Kidney (tissue), 13 donors: ENCODE measurements at regions not wholly inside any gene's neighbourhood (a gene's known extent, or its start where the extent isn't known, plus 50 kb on each side); places are given as distances from the start of the nearest gene placed in this dataset.

ENCODE experiments used
- DNase-seq, 5 donors: peaks; one replicate each; pipeline ENCODE4 v3.0.0-alpha.2; 2013 to 2020
- FAIRE-seq: peaks from 2 replicates; lab custom pipeline; 2012; peaks lifted over from hg19 to GRCh38; lab: Jason Lieb, UNC
- H3K27ac ChIP-seq, 2 donors: one replicate each; pipeline ENCODE4 v1.7.0; 2013; ENCODE audit warnings: low read depth in 2 of 2, low read length in 2 of 2, inconsistent platforms in 1 of 2
- H3K27me3 ChIP-seq: one replicate; pipeline ENCODE4 v1.7.1; 2013; ENCODE audit warnings: low read length, inconsistent platforms; ENCODE audit not compliant: control insufficient read depth, insufficient read depth
- H3K36me3 ChIP-seq, 3 donors: one replicate each; pipeline versions ENCODE4 v1.7.0 to v1.7.1; 2013; ENCODE audit warnings: low read length in 3 of 3, control low read depth in 1 of 3, inconsistent platforms in 1 of 3; ENCODE audit not compliant: insufficient read depth in 3 of 3, control insufficient read depth in 2 of 3
- H3K4me1 ChIP-seq, 3 donors: one replicate each; pipeline versions ENCODE4 v1.7.0 to v1.7.1; 2013; ENCODE audit warnings: low read length in 3 of 3, inconsistent platforms in 1 of 3, low read depth in 1 of 3; ENCODE audit not compliant: control insufficient read depth in 2 of 3, insufficient read depth in 2 of 3
- H3K4me3 ChIP-seq, 3 donors: one replicate each; pipeline versions ENCODE4 v1.7.0 to v1.8.1; 2013; ENCODE audit warnings: low read length in 3 of 3, control low read depth in 1 of 3, inconsistent platforms in 1 of 3
- H3K9ac ChIP-seq, 3 donors: one replicate each; pipeline versions ENCODE4 v1.7.0 to v1.7.1; 2013; ENCODE audit warnings: low read length in 3 of 3, control low read depth in 1 of 3, inconsistent platforms in 1 of 3
- H3K9me3 ChIP-seq, 3 donors: one replicate each; pipeline versions ENCODE4 v1.7.0 to v1.7.1; 2013; ENCODE audit warnings: low read length in 3 of 3, control low read depth in 1 of 3, inconsistent platforms in 1 of 3; ENCODE audit not compliant: control insufficient read depth in 2 of 3, insufficient read depth in 1 of 3
- intact Hi-C: fragments of 100-400 bp; cut with DNase I; formaldehyde crosslinking; loops from one replicate; pipeline ENCODE4 v1.11.1; 2022
- TF ChIP-seq, protein P1 (sequence below): IDR thresholded peaks from 3 replicates; pipeline ENCODE4 v1.5.1; 2012; ENCODE audit warnings: mild to moderate bottlenecking, moderate library complexity, borderline replicate concordance; ENCODE audit not compliant: insufficient read depth; ENCODE audit errors: extremely low read depth
- donor health status: control.
- donor health status: control.
- donor health status: control.
- donor health status: control.
- donor health status: control.
- donor health status: DM: yes; HTN: yes; CAD: no.
- donor health status: Normal renal cell carcinoma (clear cell type).

DNA sequence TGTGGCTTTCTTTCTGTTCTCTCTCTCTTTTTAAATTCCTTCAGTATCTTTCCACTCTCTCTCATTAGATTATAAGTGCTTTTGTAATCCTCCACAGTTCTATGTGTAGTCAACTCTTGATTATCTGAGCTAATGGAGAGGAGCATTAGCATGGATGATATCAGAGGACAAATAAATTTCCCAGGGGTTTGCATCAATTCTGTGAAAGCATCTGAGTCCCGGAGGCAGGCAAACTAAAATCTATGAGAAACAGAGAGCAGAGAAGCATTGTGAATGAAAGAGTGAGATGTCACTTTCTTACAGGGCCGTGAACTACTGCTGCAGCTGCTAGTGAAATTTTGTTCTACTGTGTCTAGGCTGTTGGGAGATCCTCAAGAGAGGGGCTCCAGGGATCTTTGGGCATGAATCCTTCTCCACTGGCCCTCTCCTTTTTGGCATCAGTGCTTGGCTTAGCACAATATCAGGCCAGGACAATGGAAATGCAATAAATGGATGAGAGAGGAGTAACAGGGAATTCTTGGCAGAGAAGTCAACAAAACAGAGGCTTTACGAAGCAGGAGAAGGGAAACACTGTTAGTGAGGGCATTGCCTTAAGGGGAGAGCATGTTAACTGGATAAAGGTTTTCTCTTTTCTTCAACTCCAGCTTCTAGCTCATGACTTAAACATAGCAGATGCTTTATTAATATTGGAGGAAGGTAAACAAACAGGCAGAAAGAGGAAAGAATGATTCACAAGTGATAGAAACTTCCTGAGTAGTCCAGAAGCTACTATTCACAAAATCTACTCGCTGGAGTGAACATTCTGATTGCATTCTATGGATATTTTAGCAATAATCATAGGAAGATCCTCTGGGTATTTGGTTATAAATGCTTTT lies 847.0 kb upstream of the MAP3K7 start:
- Histone ChIP-seq H3K4me3 (no peak overlapping the region), H3K36me3 (no peaks in the 10 kb centered on the region), H3K27me3 (no peaks in the 10 kb centered on the region), H3K4me1 (no peaks in the 10 kb centered on the region), H3K9ac (no peak overlapping the region), H3K9me3 (no peaks in the 10 kb centered on the region), H3K27ac (no peak overlapping the region)
- DNase-seq (no peak), FAIRE-seq (no peak)
- intact Hi-C loops = no loop called here
- TF ChIP-seq, protein P1, sequence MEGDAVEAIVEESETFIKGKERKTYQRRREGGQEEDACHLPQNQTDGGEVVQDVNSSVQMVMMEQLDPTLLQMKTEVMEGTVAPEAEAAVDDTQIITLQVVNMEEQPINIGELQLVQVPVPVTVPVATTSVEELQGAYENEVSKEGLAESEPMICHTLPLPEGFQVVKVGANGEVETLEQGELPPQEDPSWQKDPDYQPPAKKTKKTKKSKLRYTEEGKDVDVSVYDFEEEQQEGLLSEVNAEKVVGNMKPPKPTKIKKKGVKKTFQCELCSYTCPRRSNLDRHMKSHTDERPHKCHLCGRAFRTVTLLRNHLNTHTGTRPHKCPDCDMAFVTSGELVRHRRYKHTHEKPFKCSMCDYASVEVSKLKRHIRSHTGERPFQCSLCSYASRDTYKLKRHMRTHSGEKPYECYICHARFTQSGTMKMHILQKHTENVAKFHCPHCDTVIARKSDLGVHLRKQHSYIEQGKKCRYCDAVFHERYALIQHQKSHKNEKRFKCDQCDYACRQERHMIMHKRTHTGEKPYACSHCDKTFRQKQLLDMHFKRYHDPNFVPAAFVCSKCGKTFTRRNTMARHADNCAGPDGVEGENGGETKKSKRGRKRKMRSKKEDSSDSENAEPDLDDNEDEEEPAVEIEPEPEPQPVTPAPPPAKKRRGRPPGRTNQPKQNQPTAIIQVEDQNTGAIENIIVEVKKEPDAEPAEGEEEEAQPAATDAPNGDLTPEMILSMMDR = no peak

DNA sequence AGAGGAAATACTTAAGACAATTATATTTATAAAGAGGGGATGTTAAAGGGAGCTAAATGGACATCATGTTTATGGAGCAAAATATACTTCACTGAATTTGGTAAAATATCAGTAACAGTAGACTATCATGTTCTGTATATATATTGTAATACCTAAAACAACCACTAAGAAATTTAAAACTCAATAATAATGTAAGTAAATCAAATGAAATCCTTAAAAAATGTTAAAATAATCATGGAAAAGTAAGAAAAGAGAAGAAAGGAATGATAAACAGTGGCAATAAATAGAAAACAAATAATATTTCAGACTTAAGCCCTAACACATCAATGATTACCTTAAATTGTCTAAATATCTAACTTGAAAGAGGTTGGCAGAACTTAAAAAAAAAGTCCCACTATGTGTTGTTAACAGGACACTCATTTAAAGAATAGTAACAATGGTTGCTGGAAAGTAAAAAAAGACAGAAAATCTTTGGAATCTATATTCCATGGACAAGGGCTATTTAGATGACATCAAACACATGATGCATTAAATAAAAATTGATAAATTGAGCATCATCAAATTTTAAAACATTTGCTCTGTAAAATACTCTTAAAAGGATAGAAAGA lies 842.2 kb upstream of the MAP3K7 start:
- Histone ChIP-seq H3K4me3 (no peak overlapping the region), H3K27ac (no peak overlapping the region), H3K9me3 (peaks cover 0 to 2% (median 0%) of the 10 kb centered on the region in 3 donors), H3K4me1 (no peaks in the 10 kb centered on the region), H3K27me3 (no peaks in the 10 kb centered on the region), H3K9ac (no peak overlapping the region), H3K36me3 (no peaks in the 10 kb centered on the region)
- DNase-seq (no peak), FAIRE-seq (no peak)
- intact Hi-C loops = no loop called here
- TF ChIP-seq, protein P1 = no peak

DNA sequence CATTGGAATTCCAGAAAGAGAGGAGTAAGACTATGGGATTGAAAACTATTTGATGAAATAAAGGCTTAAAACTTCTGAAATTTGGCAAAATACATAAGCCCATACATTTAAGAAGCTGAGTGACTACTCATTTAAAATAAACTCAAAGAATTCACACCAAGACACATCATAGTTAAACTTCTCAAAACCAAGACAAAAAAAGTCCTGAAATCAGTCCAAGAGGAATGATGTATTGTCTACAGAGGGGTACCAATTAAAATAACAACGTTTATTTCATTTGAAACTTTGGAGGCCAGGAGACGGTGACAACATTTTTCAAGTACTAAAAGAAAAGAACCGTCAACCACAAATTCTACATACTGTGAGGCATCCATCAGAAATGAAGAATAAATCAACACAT lies 841.4 kb upstream of the MAP3K7 start:
- Histone ChIP-seq H3K27ac (no peak overlapping the region), H3K27me3 (no peaks in the 10 kb centered on the region), H3K4me3 (no peak overlapping the region), H3K36me3 (no peaks in the 10 kb centered on the region), H3K9ac (no peak overlapping the region), H3K4me1 (no peaks in the 10 kb centered on the region), H3K9me3 (peaks cover 0 to 2% (median 0%) of the 10 kb centered on the region in 3 donors)
- no peak for DNase-seq
- TF ChIP-seq, protein P1 = no peak
- intact Hi-C loops = no loop called here
- no peak for FAIRE-seq
